NCI-H748 (cell line): ENCODE measurements at regions not wholly inside any gene's neighbourhood (a gene's known extent, or its start where the extent isn't known, plus 50 kb on each side); places are given as distances from the start of the nearest gene placed in this dataset.
A peak's percentile ranks its signal among the peaks of the same experiment; 100 is the strongest.
"Not testable (repeated sequence)": the region's sequence is repeated elsewhere in the genome, so short reads cannot be mapped to it uniquely, and the experiment has no call there.

Experiments
- DNase-seq: peaks from one replicate; lab custom pipeline; 2025; ENCODE audit not compliant: unreplicated experiment; lab: John Stamatoyannopoulos, UW

- DNase-seq: no peak
These were observed 131.1 kb upstream of the CEP162 start for GRCh38 chr6:84358581-84358980.

DNA sequence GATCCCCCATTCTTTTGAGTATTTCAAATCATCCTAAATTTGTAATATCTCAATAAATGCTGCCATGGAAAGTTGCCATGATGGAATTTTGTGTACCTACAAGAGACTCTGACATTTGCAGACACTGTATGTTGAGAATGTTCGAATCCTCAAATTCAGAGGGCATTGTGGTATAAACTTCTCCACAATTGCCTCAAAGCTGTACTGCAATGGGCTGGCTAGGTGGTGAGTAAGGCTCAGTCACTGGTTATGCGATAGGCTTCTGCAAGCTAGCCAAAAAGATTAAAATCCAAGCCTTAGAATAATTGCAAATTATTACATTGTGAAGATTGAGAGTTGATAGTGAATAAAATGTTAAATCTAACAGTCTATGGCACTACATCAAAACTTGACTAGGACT, 130.2 kb upstream of the CEP162 start:
- DNase-seq: no peak

DNA sequence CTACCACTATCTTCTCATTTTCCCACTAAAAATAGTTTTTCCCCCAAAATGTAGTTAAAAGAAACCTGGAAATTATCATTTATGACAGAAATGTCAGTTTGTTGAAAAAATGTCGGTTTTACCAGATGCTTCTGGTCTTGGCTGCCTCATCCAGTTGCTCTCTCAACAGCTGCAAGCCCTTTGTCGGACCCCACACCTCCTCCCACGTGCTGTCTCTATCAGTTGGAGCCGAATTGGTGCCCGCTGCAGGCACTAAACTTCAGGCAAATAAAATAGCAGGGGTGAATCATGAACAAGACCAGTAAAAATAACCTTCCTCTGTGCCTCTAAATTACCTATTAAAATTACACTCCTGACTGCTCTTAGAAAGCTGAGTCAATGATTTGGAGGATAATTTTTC, 129.5 kb upstream of the CEP162 start:
- DNase-seq: no peak

- no peak for DNase-seq
These were observed 126.3 kb upstream of the CEP162 start for GRCh38 chr6:84353459-84354423.

- DNase-seq: peak; percentile 25
These were observed 123.0 kb upstream of the CEP162 start for GRCh38 chr6:84350397-84350796.

DNA sequence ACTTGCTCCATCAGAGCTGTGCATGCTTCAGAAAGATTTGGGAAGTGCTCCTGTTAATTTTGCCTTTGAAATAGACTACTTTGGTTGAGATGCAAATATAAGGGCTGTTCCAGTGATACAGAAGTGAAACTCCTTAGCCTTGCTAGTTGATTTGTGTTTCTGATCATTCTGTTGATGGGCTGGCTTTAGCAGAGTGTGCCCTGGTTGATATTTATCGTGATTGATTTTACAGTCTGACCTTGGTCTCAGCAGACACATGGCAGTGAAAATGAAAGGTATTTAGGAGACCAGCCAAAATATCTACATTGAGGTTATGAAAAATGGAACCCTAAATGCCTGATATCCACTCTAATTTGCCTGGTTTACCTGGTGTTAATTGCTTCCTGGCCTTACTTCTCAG, 122.1 kb upstream of the CEP162 start:
- DNase-seq: no peak

GRCh38 chr6:84348801-84349200, 121.4 kb upstream of the CEP162 start:
- DNase-seq: no peak

- DNase-seq: no peak
These were observed 118.9 kb upstream of the CEP162 start for GRCh38 chr6:84346372-84346771.

GRCh38 chr6:84344005-84344404, 116.6 kb upstream of the CEP162 start:
- DNase-seq: no peak

- DNase-seq: no peak
These were observed 113.0 kb upstream of the CEP162 start for GRCh38 chr6:84340422-84340821.

- no peak for DNase-seq
These were observed 106.4 kb upstream of the CEP162 start for GRCh38 chr6:84333842-84334241.

DNA sequence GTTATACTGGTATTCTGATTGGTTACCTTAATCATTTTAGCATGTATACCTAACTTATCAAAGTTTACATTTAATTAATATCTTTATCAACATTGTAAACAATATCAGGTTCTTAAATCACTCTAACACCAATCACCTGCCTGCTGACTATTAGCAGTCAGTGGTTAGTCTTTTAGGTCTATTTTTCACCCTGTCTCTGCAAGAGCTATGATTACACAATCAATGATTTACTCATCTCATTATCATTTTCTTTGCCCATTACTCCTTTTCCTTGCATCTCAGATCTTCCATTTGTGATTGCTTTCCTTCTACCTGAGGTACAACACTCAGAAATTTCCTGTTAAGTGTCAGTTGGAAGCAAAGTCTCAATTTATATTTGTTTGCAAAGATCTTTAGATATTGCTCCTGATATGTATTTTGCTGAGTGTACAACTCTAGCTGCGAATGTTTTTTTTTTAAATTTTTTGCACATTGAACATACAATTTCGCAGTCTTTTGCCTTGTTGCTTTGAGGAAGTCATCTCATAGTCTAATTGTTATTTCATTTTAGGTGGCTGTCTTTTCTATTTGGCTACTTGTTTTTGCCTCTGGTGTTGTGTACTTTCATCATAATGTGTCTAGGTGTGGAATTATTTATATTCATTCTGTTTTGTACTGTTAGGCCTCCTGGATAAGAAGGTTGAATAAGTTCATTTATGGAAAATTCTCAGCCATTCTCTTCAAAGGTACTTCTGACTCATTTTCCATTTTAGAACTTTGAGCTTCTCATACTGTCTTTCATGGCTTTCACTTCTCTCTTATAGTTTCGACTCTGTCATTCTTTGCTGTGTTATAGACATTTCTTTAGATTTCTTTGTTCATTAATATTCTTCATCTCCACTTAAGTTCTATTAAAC, 104.9 kb upstream of the CEP162 start:
- no peak for DNase-seq

DNA sequence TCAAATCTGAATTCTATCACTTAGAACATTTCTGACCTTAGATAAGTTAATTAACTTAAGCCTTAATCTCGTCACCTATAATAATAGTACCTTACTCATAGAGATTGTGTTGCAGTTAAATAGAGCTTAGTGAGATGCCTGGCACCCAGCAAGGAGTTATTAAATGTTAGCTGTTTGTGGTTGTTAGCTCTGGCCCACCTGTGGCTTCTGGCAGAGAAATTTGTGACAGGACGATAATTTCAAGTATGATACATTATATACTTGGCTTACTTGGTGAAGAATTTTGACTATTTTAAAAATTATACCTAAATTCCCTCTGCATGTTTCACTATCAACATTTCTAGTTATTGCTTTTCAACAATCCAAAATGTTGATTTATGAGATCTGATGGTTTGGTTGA, 102.9 kb upstream of the CEP162 start:
- DNase-seq: no peak

- no peak for DNase-seq
These were observed 102.1 kb upstream of the CEP162 start for GRCh38 chr6:84329516-84329915.

DNA sequence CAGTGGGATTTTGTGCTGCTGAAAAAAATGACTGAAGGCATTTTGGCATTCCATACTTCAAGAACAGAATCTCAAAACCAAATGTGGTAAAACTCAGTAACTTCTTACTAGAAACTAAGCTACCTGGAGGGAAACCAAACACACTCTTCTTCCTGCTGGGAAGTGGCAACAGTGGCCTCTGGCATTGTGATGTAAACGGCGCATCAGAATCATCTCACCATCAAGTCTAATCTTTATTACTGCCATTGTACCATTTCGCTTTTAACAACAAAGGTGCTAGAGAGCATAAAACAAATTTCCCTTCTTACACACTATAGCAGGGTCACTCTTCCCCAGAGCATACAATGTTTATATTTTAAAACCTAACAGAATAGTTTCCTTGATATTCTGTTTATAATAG, 101.6 kb upstream of the CEP162 start:
- no peak for DNase-seq

DNA sequence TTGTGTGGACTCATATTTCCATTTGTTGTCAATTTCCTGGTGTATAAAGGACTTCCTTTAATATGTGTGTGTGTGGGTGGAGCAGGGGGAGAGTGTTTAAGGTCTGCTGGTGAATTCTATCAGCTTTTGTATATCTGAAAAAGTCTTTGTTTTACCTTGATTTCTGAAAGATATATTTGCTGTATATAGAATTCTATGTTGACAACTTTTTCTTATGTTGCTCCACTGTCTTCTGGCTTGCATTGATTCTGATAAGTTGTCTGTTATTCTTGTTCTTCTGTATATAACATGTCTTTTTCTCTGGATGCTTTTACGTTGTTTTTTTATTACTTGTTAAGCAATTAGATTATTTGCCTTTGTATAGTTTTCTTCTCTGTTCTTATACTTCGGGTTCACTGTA, 90.0 kb upstream of the CEP162 start:
- DNase-seq: no peak

DNA sequence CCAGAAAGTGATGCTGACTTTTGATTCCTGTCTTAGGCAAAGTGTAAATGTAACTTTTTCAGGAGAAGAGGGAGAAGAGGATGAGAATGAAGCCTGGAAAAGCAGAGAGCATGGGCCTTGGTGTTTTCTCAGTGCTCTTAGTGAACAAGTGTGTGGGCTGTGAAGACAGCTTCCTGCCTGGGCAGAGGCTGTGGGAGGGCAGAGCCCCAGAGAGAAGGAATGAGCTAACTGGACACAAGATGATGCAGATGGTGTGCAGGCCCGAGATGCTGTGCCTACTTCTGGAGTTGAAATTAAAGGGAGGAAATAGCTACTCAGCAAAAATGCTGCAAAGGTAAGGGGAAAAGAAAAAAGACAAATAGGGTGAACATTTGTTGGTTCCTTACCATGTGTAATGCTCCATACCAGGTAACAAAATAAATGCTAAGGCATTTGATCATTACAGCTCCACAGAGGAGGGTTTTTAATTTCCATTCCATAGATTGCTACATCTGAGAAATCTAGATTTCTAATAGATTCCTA, 87.0 kb upstream of the CEP162 start:
- DNase-seq: no peak

DNA sequence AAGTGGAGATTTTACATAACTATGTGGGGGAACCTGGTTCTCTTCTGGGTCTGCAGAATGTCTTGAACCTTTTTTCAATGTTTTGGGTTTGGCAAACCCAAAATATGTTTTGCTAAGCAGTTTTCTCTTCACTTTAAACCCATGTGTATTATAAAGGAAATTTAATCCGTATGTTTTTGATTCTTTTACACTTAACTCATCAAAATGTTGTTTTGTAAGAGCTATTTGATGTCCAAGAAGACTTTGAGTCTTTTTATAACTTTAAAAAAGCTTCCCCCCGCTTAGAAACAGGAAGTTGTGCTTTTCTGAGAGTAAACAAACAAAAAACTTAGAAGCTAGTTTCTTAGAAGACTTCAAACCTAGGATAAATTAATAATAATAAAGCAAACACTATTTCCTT, 81.9 kb upstream of the CEP162 start:
- DNase-seq: no peak

GRCh38 chr6:84304881-84305280, 77.4 kb upstream of the CEP162 start:
- no peak for DNase-seq

- DNase-seq: not testable (repeated sequence)
These were observed 63.6 kb upstream of the CEP162 start for GRCh38 chr6:84291033-84291432.

DNA sequence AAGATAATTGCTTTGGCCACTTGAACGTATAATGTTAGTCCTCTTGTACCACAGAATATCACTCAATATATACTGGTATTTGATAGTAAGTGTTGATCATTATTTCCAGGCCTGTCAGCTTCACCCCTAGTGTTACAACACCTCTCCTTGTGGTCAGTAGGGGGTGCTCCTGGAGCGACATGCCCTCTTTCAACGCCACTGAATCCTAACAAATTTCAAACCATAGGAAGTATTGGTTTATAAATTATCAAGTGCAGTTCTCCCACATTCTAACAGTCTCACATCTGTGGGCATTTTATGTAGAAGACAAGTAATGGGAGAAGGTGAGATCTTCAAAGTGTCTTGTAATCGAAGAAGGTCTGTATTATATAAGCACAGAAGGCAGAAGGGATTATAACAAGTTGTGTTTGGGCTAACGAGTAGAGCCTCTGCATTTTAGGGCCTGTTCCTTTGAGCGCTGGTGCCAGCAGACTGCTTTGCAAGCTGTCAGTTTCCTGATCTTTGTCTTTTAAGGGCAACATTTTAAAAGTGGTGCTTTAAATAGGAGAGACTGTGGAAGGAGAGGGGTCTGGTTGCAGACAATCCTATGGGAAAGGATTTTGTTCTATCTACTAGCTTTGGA, 57.1 kb upstream of the CEP162 start:
- DNase-seq: peak; percentile 23
